Mesenchymal stem cell (in vitro differentiated cells and primary cell): ENCODE measurements at regions not wholly inside any gene's neighbourhood (a gene's known extent, or its start where the extent isn't known, plus 50 kb on each side); places are given as distances from the start of the nearest gene placed in this dataset.

Experiments used
- DNase-seq: peaks from one replicate; pipeline ENCODE4 v3.0.0-alpha.2; 2013
- H2AFZ ChIP-seq: one replicate; pipeline ENCODE4 v1.6.1; 2013; ENCODE audit warnings: low read depth, mild to moderate bottlenecking, control low read depth, inconsistent platforms, low read length, moderate library complexity
- H2AK5ac ChIP-seq: 2 replicates; pipeline ENCODE4 v1.6.1; 2013; ENCODE audit warnings: low read length, moderate library complexity, mild to moderate bottlenecking, inconsistent platforms; ENCODE audit not compliant: severe bottlenecking
- H2BK120ac ChIP-seq: one replicate; pipeline ENCODE4 v1.6.1; 2013; ENCODE audit warnings: low read depth, mild to moderate bottlenecking, inconsistent platforms, low read length, moderate library complexity
- H2BK12ac ChIP-seq, 2 experiments: one replicate each; pipeline ENCODE4 v1.6.1; 2013; ENCODE audit warnings: inconsistent platforms in 2 of 2, low read length in 2 of 2, mild to moderate bottlenecking in 2 of 2, moderate library complexity in 2 of 2, control low read depth in 1 of 2
- H2BK15ac ChIP-seq: one replicate; pipeline ENCODE4 v1.6.1; 2013; ENCODE audit warnings: mild to moderate bottlenecking, low read depth, inconsistent platforms; ENCODE audit not compliant: poor library complexity, severe bottlenecking
- H2BK5ac ChIP-seq: 2 replicates; pipeline ENCODE4 v1.6.1; 2013; ENCODE audit warnings: low read depth, mild to moderate bottlenecking, low read length, control low read depth, inconsistent platforms; ENCODE audit not compliant: poor library complexity, severe bottlenecking
- H3K14ac ChIP-seq, 2 experiments: one replicate each; pipeline ENCODE4 v1.6.1; 2013; ENCODE audit warnings: inconsistent platforms in 2 of 2, low read length in 2 of 2, control low read depth in 1 of 2, mild to moderate bottlenecking in 1 of 2, moderate library complexity in 1 of 2
- H3K18ac ChIP-seq, 2 experiments: one replicate each; pipeline ENCODE4 v1.6.1; 2013; ENCODE audit warnings: inconsistent platforms in 2 of 2, low read length in 2 of 2, control low read depth in 1 of 2, low read depth in 1 of 2, mild to moderate bottlenecking in 1 of 2
- H3K23ac ChIP-seq, 2 experiments: one replicate each; pipeline ENCODE4 v1.6.1; 2013; ENCODE audit warnings: inconsistent platforms in 2 of 2, low read length in 2 of 2, mild to moderate bottlenecking in 2 of 2, moderate library complexity in 2 of 2, control low read depth in 1 of 2
- H3K27ac ChIP-seq: 2 replicates; pipeline ENCODE4 v1.5.1; 2013; ENCODE audit warnings: mild to moderate bottlenecking, moderate library complexity, low read length, control low read depth, inconsistent platforms; ENCODE audit not compliant: poor library complexity, severe bottlenecking
- H3K27me3 ChIP-seq, 2 experiments: 2 replicates each; pipeline versions ENCODE4 v1.6.1 to v1.7.0; 2013; ENCODE audit warnings: low read length in 2 of 2, mild to moderate bottlenecking in 2 of 2, moderate library complexity in 2 of 2, control low read depth in 1 of 2, inconsistent platforms in 1 of 2; ENCODE audit not compliant: control insufficient read depth in 1 of 2, insufficient read depth in 1 of 2
- H3K36me3 ChIP-seq, 2 experiments: 2 replicates each; pipeline versions ENCODE4 v1.6.1 to v1.7.0; 2013; ENCODE audit warnings: low read length in 2 of 2, control low read depth in 1 of 2, inconsistent platforms in 1 of 2, low read depth in 1 of 2, mild to moderate bottlenecking in 1 of 2; ENCODE audit not compliant: insufficient read depth in 2 of 2, control insufficient read depth in 1 of 2
- H3K4ac ChIP-seq, 2 experiments: one replicate each; pipeline ENCODE4 v1.6.1; 2013; ENCODE audit warnings: inconsistent platforms in 2 of 2, low read length in 2 of 2, mild to moderate bottlenecking in 2 of 2, moderate library complexity in 2 of 2, control low read depth in 1 of 2, low read depth in 1 of 2
- H3K4me1 ChIP-seq: 2 replicates; pipeline ENCODE4 v1.6.1; 2013; ENCODE audit warnings: low read depth, low read length, control low read depth; ENCODE audit not compliant: control insufficient read depth, insufficient read depth
- H3K4me2 ChIP-seq: 2 replicates; pipeline ENCODE4 v1.6.1; 2013; ENCODE audit warnings: low read length, mild to moderate bottlenecking, inconsistent platforms; ENCODE audit not compliant: poor library complexity, severe bottlenecking
- H3K4me3 ChIP-seq, 2 experiments: 2 replicates each; pipeline versions ENCODE4 v1.5.1 to v1.7.0; 2013; ENCODE audit warnings: low read length in 2 of 2, mild to moderate bottlenecking in 2 of 2, control low read depth in 1 of 2, low read depth in 1 of 2; ENCODE audit not compliant: insufficient read depth in 1 of 2
- H3K79me1 ChIP-seq: replicated peaks from 2 replicates; pipeline ENCODE4 v1.6.1; 2013; ENCODE audit warnings: mild to moderate bottlenecking, control low read depth, low read length, inconsistent platforms; ENCODE audit not compliant: poor library complexity, severe bottlenecking
- H3K9ac ChIP-seq: 2 replicates; pipeline ENCODE4 v1.7.0; 2013; ENCODE audit warnings: mild to moderate bottlenecking, low read length, moderate library complexity
- H3K9me3 ChIP-seq: 2 replicates; pipeline ENCODE4 v1.7.0; 2013; ENCODE audit warnings: mild to moderate bottlenecking, low read length; ENCODE audit not compliant: control insufficient read depth
- H4K8ac ChIP-seq: one replicate; pipeline ENCODE4 v1.6.1; 2013; ENCODE audit warnings: inconsistent platforms, mild to moderate bottlenecking, low read length, moderate library complexity
- H4K91ac ChIP-seq: one replicate; pipeline ENCODE4 v1.6.1; 2013; ENCODE audit warnings: mild to moderate bottlenecking, low read length, inconsistent platforms
- WGBS: methylation state at CpG from one replicate; pipeline ENCODE4 v1.1.7; 2013; ENCODE audit warnings: mixed read lengths; 5-methylcytosine and 5-hydroxymethylcytosine counted together

GRCh38 chr10:90171014-90171722 lies 469.8 kb downstream of the KIF20B start:
- Histone ChIP-seq H3K18ac (no peak overlapping the region), H3K79me1 (no peaks in the 10 kb centered on the region), H3K4ac (no peak overlapping the region), H3K4me2 (no peak overlapping the region), H3K27ac (no peak overlapping the region), H3K36me3 (no peaks in the 10 kb centered on the region), H2BK12ac (no peak overlapping the region), H4K8ac (no peak overlapping the region), H4K91ac (no peak overlapping the region), H3K4me1 (no peaks in the 10 kb centered on the region), H3K23ac (no peak overlapping the region), H3K14ac (no peak overlapping the region), H2BK120ac (no peak overlapping the region), H3K4me3 (no peak overlapping the region), H3K9ac (no peak overlapping the region), H2AFZ (no peak overlapping the region), H2BK5ac (no peak overlapping the region), H3K27me3 (no peaks in the 10 kb centered on the region), H3K9me3 (peaks cover 8% of the 10 kb centered on the region), H2BK15ac (no peak overlapping the region), H2AK5ac (no peak overlapping the region)
- WGBS: 89% methylated on average over 2 of the region's 2 CpGs
- DNase-seq: no peak

- no peak overlapping the region for H2BK5ac ChIP-seq
- H3K9me3 ChIP-seq: peaks cover 4% of the 10 kb centered on the region
- H4K8ac ChIP-seq: no peak overlapping the region
- H3K4ac ChIP-seq: no peak overlapping the region
- no peaks in the 10 kb centered on the region for H3K79me1 ChIP-seq
- WGBS: 68% methylated on average over 2 of the region's 3 CpGs
- no peak overlapping the region for H2BK120ac ChIP-seq
- H2BK15ac ChIP-seq: no peak overlapping the region
- H3K4me3 ChIP-seq: no peak overlapping the region
- H4K91ac ChIP-seq: no peak overlapping the region
- H2AK5ac ChIP-seq: no peak overlapping the region
- no peak overlapping the region for H2BK12ac ChIP-seq
- H3K23ac ChIP-seq: no peak overlapping the region
- no peak overlapping the region for H3K4me2 ChIP-seq
- no peak overlapping the region for H3K27ac ChIP-seq
- no peak overlapping the region for H3K14ac ChIP-seq
- H3K9ac ChIP-seq: no peak overlapping the region
- H3K4me1 ChIP-seq: no peaks in the 10 kb centered on the region
- no peaks in the 10 kb centered on the region for H3K36me3 ChIP-seq
- no peak overlapping the region for H3K18ac ChIP-seq
- H2AFZ ChIP-seq: no peak overlapping the region
- H3K27me3 ChIP-seq: no peaks in the 10 kb centered on the region
- DNase-seq: no peak
Observed at GRCh38 chr10:90174531-90174930, 473.1 kb downstream of the KIF20B start.

GRCh38 chr10:90175161-90175681 lies 473.8 kb downstream of the KIF20B start:
- H3K23ac ChIP-seq: no peak overlapping the region
- no peak overlapping the region for H2AFZ ChIP-seq
- peak overlapping the region in 1 of 2 experiments; percentile 59 for H3K18ac ChIP-seq
- H3K4me1 ChIP-seq: no peaks in the 10 kb centered on the region
- no peak overlapping the region for H2BK15ac ChIP-seq
- H3K36me3 ChIP-seq: no peaks in the 10 kb centered on the region
- no peak overlapping the region for H4K8ac ChIP-seq
- H4K91ac ChIP-seq: no peak overlapping the region
- H3K79me1 ChIP-seq: no peaks in the 10 kb centered on the region
- H3K27ac ChIP-seq: no peak overlapping the region
- H2BK120ac ChIP-seq: no peak overlapping the region
- H3K9me3 ChIP-seq: peaks cover 4% of the 10 kb centered on the region
- no peak overlapping the region for H3K9ac ChIP-seq
- no peak overlapping the region for H3K4me2 ChIP-seq
- peak overlapping the region in 1 of 2 experiments; percentile 12 for H2BK12ac ChIP-seq
- 75% methylated on average over 5 of the region's 7 CpGs for WGBS
- DNase-seq: peak; percentile 53
- H2BK5ac ChIP-seq: no peak overlapping the region
- no peak overlapping the region for H3K4ac ChIP-seq
- no peak overlapping the region for H3K14ac ChIP-seq
- H2AK5ac ChIP-seq: no peak overlapping the region
- no peaks in the 10 kb centered on the region for H3K27me3 ChIP-seq
- H3K4me3 ChIP-seq: no peak overlapping the region

GRCh38 chr10:90179696-90180407 lies 478.5 kb downstream of the KIF20B start:
- Histone ChIP-seq H4K91ac (no peak overlapping the region), H2AK5ac (no peak overlapping the region), H4K8ac (peak overlapping the region; percentile 80), H3K36me3 (no peaks in the 10 kb centered on the region), H2BK5ac (no peak overlapping the region), H3K4ac (peak overlapping the region; percentile 67 to 77), H3K18ac (peak overlapping the region; percentile 81 to 91), H3K23ac (no peak overlapping the region), H2BK12ac (peak overlapping the region in 1 of 2 experiments; percentile 71), H3K27me3 (no peaks in the 10 kb centered on the region), H2BK15ac (no peak overlapping the region), H2BK120ac (peak overlapping the region; percentile 93), H3K4me3 (no peak overlapping the region), H3K9me3 (no peaks in the 10 kb centered on the region), H3K4me2 (no peak overlapping the region), H3K4me1 (no peaks in the 10 kb centered on the region), H3K9ac (no peak overlapping the region), H3K27ac (no peak overlapping the region), H2AFZ (no peak overlapping the region), H3K14ac (no peak overlapping the region), H3K79me1 (no peaks in the 10 kb centered on the region)
- WGBS: 16% methylated on average over 5 of the region's 5 CpGs
- DNase-seq: peak; percentile 99
